Loucy (cell line): ENCODE measurements at regions not wholly inside any gene's neighbourhood (a gene's known extent, or its start where the extent isn't known, plus 50 kb on each side); places are given as distances from the start of the nearest gene placed in this dataset.

Experiments
- CTCF ChIP-seq: fragments of 200-600 bp; sonication (generic); conservative IDR thresholded peaks from 2 replicates; pipeline ENCODE4 v1.5.1; 2014; ENCODE audit warnings: mild to moderate bottlenecking, antibody characterized with exemption, low read length
- EZH2phosphoT487 ChIP-seq: fragments of 200-600 bp; IDR thresholded peaks from 2 replicates; pipeline ENCODE4 v1.6.1; 2018; ENCODE audit warnings: antibody characterized with exemption, mild to moderate bottlenecking, moderate library complexity, borderline replicate concordance

GRCh38 chr10:3006607-3007006 lies 60.7 kb upstream of the PFKP start:
- TF ChIP-seq CTCF, result no peak
- TF ChIP-seq EZH2phosphoT487, result no peak
